ENCODE measurements at regions not wholly inside any gene's neighbourhood (a gene's known extent, or its start where the extent isn't known, plus 50 kb on each side); places are given as distances from the start of the nearest gene placed in this dataset.

DNA sequence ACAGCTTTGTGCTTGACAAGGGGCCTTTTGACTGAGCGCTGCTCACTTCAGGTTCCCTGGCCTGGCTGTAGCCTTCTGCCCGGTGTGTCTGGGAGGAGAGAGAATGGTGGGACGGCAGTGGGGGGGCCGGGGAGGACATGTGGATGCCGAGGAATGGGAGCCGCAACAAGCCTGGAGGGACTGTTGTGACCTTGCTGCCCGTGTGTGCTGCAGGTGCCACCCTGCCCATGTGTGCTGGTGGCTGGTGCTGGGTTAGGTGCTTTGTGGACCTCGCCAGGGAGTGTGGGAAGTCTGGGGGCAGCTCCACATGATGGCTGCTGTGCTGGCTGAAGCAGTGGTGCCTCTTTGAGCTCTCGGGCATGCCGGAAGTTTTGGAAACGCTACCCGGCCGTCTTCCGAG lies 132.1 kb downstream of the LAT start:
- TF ChIP-seq, protein P1, sequence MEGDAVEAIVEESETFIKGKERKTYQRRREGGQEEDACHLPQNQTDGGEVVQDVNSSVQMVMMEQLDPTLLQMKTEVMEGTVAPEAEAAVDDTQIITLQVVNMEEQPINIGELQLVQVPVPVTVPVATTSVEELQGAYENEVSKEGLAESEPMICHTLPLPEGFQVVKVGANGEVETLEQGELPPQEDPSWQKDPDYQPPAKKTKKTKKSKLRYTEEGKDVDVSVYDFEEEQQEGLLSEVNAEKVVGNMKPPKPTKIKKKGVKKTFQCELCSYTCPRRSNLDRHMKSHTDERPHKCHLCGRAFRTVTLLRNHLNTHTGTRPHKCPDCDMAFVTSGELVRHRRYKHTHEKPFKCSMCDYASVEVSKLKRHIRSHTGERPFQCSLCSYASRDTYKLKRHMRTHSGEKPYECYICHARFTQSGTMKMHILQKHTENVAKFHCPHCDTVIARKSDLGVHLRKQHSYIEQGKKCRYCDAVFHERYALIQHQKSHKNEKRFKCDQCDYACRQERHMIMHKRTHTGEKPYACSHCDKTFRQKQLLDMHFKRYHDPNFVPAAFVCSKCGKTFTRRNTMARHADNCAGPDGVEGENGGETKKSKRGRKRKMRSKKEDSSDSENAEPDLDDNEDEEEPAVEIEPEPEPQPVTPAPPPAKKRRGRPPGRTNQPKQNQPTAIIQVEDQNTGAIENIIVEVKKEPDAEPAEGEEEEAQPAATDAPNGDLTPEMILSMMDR (conservative IDR thresholded peaks at IDR 0.05; ENCODE audit: low read depth, low read length) = no peak
- TF ChIP-seq, protein P2, sequence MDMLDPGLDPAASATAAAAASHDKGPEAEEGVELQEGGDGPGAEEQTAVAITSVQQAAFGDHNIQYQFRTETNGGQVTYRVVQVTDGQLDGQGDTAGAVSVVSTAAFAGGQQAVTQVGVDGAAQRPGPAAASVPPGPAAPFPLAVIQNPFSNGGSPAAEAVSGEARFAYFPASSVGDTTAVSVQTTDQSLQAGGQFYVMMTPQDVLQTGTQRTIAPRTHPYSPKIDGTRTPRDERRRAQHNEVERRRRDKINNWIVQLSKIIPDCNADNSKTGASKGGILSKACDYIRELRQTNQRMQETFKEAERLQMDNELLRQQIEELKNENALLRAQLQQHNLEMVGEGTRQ (IDR thresholded peaks at IDR 0.05; ENCODE audit: low read depth, low read length) = no peak
- TF ChIP-seq BHLHE40 (IDR thresholded peaks at IDR 0.05; ENCODE audit: low read depth, low read length) (no peak), POLR2A (IDR thresholded peaks at IDR 0.05; ENCODE audit: low read depth, low read length) (no peak), MAFK (IDR thresholded peaks at IDR 0.05; ENCODE audit: low read depth, low read length) (no peak), RFX5 (IDR thresholded peaks at IDR 0.05; ENCODE audit: low read depth, low read length) (no peak), MAZ (IDR thresholded peaks at IDR 0.05; ENCODE audit: borderline replicate concordance, low read depth, low read length) (no peak)

Data from IMR-90 (cell line).